ENCODE measurements at regions not wholly inside any gene's neighbourhood (a gene's known extent, or its start where the extent isn't known, plus 50 kb on each side); places are given as distances from the start of the nearest gene placed in this dataset.
"Not testable (repeated sequence)": the region's sequence is repeated elsewhere in the genome, so short reads cannot be mapped to it uniquely, and the experiment has no call there.

- no peak for DNase-seq (ENCODE audit: low spot score)
Measured at GRCh38 chr1:148357037-148357436, 126.1 kb downstream of the PPIAL4G start.

GRCh38 chr1:148355976-148356375 lies 127.1 kb downstream of the PPIAL4G start:
- no peak for DNase-seq (ENCODE audit: low spot score)

- DNase-seq (ENCODE audit: low spot score) = no peak
Measured at GRCh38 chr1:148354913-148355308, 128.2 kb downstream of the PPIAL4G start.

- DNase-seq (ENCODE audit: low spot score) = no peak
Measured at GRCh38 chr1:148354284-148354912, 128.7 kb downstream of the PPIAL4G start.

- no peak for DNase-seq (ENCODE audit: low spot score)
Measured at GRCh38 chr1:148353461-148354283, 129.4 kb downstream of the PPIAL4G start.

- DNase-seq (ENCODE audit: low spot score) = no peak
Measured at GRCh38 chr1:148352470-148353053, 130.5 kb downstream of the PPIAL4G start.

GRCh38 chr1:148347781-148348180 lies 135.3 kb downstream of the PPIAL4G start:
- no peak for DNase-seq (ENCODE audit: low spot score)

- DNase-seq (ENCODE audit: low spot score) = peak; percentile 44
Measured at GRCh38 chr1:148345659-148346151, 137.4 kb downstream of the PPIAL4G start.

DNA sequence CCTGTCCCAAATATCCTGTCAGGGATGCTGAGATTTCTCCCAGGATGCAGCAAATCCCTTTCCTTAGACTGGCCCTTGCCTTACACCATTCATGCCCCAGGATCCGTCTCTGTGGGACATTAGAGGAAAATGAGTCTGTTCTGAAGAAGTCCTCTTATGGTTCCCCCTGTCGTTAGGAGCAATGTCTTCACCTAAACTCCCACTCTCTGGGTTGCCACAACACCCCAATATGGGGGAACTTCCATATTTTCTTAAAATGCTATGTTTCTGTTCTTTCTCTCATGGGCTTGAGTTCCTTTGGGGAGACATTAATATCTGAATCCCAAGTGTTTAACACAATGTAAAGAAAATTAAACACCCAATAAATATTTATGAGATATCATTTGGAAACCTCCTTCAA lies 138.5 kb downstream of the PPIAL4G start:
- DNase-seq (ENCODE audit: low spot score) = not testable (repeated sequence)

DNA sequence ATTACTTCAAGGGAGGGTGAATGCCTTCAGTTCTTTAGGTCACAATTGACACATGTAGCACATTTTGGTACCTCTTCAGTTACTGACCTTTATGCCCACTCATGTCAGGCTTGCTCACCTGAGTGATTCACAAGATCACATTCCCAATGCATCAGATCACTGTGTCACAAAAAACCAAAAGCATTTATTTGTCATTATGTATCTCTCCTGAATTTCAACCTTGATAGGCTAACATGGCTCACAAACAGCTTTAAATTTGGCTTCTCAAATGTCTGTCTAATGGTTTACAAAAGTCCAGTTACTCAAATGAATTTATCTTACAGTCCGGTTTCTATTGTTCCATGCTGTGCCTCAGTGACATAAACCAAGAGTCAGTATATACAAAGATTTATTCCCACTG lies 141.4 kb downstream of the PPIAL4G start:
- not testable (repeated sequence) for DNase-seq (ENCODE audit: low spot score)

DNA sequence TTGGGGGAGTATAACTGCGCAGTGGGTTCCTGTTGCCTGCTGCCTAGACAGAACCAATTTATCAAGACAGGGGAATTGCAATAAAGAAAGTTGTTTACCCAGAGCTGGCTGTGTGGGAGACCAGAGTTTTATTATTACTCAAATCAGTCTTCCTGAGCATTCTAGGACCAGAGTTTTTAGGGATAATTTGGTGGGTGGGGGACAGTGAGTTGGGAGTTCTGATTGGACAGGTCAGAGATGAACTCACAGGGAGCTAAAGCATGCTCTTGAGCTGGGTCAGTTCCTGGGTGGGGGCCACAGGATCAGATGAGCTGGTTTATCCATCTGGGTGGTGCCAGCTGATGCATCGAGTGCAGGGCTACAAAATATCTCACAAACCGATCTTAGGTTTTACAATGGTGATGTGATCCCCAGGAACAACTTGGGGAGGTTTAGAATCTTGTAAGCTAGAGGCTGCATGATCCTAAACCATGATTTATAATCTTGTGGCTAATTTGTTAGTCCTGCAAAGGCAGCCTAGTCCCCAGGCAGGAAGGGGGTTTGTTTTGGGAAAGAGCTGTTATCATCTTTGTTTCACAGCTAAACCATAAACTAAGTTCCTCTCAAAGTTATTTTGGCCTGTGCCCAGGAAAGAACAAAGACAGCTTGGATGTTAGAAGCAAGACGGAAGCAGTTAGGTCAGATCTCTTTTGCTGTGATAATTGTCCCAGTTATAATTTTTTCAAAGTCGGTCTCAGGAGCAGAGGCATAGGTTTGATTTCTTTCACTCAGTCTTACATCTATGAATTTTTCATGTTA lies 146.8 kb downstream of the PPIAL4G start:
- not testable (repeated sequence) for DNase-seq (ENCODE audit: low spot score)

DNA sequence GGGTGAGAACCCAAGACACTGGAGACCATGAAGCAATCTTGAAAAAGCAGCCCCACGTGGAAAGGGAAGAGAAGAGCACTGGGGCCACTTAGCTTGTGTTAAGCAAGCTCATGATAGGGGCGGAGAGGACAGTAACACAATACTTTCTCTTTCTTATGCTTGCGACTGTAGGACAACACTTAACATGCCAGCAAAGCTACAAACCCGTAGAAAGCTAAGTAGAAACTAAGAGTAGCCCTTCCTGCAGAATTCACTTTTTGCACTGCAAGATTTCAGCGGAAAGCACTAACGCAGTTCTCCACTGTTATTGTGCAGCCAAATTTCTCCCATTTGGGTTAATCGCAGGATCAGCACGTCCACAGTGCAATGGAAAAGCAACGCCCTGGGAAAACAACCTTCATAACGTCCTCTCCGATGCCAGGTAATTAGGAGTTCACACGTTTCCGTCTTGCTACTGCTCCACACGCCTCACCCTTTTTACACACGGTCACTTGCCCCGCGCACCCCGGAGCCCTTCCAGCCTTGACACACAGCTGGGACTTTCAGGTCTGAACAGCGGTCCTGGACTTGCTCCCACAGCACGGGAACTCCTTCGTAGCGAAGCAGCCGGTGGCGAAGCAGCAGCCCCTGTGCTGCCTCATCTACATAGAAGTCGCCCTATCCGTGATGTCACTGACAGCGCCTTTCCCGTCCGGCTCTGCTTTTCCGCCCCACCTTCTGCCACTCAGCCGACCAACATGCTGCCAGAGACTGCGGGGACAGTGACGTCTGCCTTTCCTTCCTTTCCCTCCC lies 148.6 kb downstream of the PPIAL4G start:
- DNase-seq (ENCODE audit: low spot score) = peak; percentile 74

DNA sequence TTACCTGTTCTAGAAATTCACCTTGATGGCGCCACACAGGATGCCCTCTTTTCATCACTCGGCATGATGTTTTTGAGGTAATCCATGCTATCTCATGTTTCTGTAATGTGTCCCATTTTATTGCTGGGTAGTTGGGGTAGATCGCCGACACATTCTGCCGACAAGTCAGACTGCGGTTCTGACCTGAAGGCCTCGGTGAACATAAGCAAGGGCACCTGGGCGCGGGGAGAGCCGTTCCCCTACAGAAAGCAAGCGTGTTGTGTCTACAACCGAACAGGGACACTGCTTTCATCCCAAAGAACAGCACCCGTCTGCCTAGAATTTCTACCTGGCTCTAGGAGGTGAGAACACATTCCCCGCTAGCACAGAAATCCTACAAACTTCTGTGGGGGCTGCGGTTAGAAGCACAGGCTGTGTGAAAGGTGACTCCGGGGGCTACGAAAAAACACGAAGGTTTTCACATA lies 149.2 kb downstream of the PPIAL4G start:
- DNase-seq (ENCODE audit: low spot score) = no peak

- DNase-seq (ENCODE audit: low spot score) = no peak
Measured at GRCh38 chr1:148328884-148329283, 154.2 kb downstream of the PPIAL4G start.

- not testable (repeated sequence) for DNase-seq (ENCODE audit: low spot score)
Measured at GRCh38 chr1:148325031-148325430, 158.1 kb downstream of the PPIAL4G start.

DNA sequence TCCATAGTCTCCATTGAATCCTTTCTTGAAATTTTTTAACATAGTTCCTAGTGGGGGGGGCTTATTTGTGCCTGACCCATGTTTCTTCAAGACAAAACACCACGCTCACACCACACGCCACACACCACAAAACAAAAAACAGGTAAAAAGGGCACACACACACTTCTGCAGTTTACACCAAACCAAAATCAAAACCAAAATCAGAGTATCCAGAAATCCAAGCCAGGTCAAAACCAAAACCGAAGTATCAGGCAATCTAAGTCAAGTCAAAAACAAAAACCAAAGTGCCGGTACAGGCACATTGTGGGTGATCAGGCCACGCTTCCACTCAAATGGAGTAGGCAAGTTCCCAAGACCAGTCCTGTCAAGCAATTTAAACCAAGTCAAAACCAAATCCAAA lies 158.6 kb downstream of the PPIAL4G start:
- not testable (repeated sequence) for DNase-seq (ENCODE audit: low spot score)

- DNase-seq (ENCODE audit: low spot score) = not testable (repeated sequence)
Measured at GRCh38 chr1:148320079-148320478, 163.0 kb downstream of the PPIAL4G start.

DNA sequence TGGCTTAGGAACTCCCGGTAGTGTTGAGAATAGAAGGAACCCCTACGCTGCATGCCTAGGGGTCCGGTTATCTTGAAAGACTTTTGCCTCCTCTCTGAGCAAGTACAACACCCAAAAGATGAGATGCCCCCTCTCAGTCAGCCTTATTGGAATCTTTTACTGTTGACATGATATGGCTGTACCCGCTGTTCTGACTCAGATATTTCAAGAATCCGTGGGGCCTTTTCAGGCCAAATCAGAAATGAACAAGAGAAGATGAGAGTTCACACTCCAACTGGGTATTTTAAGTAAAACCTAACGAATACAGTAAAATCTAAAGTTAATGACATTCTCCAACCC lies 164.2 kb downstream of the PPIAL4G start:
- no peak for DNase-seq (ENCODE audit: low spot score)

GRCh38 chr1:148318123-148318903 lies 164.8 kb downstream of the PPIAL4G start:
- DNase-seq (ENCODE audit: low spot score) = peak; percentile 55

- DNase-seq (ENCODE audit: low spot score) = no peak
Measured at GRCh38 chr1:148317288-148317985, 165.4 kb upstream of the NBPF11 start.
